IPS-18c (cell line): ENCODE measurements at regions not wholly inside any gene's neighbourhood (a gene's known extent, or its start where the extent isn't known, plus 50 kb on each side); places are given as distances from the start of the nearest gene placed in this dataset.

Experiments used
- H3K4me3 ChIP-seq: 2 replicates; pipeline ENCODE4 v1.7.0; 2013; ENCODE audit warnings: low read depth, mild to moderate bottlenecking, low read length, moderate library complexity; ENCODE audit not compliant: insufficient read depth
- H3K9me3 ChIP-seq: one replicate; pipeline ENCODE4 v1.6.1; 2013; ENCODE audit warnings: mild to moderate bottlenecking, low read length, moderate library complexity; ENCODE audit not compliant: control insufficient read depth, insufficient read depth

- H3K4me3 ChIP-seq: no peak overlapping the region
- no peaks in the 10 kb centered on the region for H3K9me3 ChIP-seq
Measured at GRCh38 chr1:14135070-14135469, 435.1 kb downstream of the PRDM2 start.

- no peak overlapping the region for H3K4me3 ChIP-seq
Measured at GRCh38 chr1:14136152-14136763, 436.3 kb downstream of the PRDM2 start.

GRCh38 chr1:14136881-14137280 is 436.9 kb downstream of the PRDM2 start:
- Histone ChIP-seq H3K9me3 (no peaks in the 10 kb centered on the region), H3K4me3 (no peak overlapping the region)

More at GRCh38 chr1:14136152-14136763, 436.3 kb downstream of the PRDM2 start:
- H3K9me3 ChIP-seq: no peaks in the 10 kb centered on the region

- Histone ChIP-seq H3K4me3 (no peak overlapping the region), H3K9me3 (no peaks in the 10 kb centered on the region)
Measured at GRCh38 chr1:14137411-14138134, 437.6 kb downstream of the PRDM2 start.

- Histone ChIP-seq H3K4me3 (no peak overlapping the region), H3K9me3 (no peaks in the 10 kb centered on the region)
Measured at GRCh38 chr1:14138135-14138506, 438.1 kb downstream of the PRDM2 start.

- Histone ChIP-seq H3K4me3 (no peak overlapping the region), H3K9me3 (no peaks in the 10 kb centered on the region)
Measured at GRCh38 chr1:14138687-14139086, 438.7 kb downstream of the PRDM2 start.

GRCh38 chr1:14140831-14141401 is 440.9 kb downstream of the PRDM2 start:
- Histone ChIP-seq H3K9me3 (no peaks in the 10 kb centered on the region), H3K4me3 (no peak overlapping the region)

- H3K9me3 ChIP-seq: no peaks in the 10 kb centered on the region
- no peak overlapping the region for H3K4me3 ChIP-seq
Measured at GRCh38 chr1:14141656-14142055, 441.7 kb downstream of the PRDM2 start.

- H3K4me3 ChIP-seq: no peak overlapping the region
Measured at GRCh38 chr1:14142397-14143100, 442.6 kb downstream of the PRDM2 start.

GRCh38 chr1:14143777-14144176 is 443.8 kb downstream of the PRDM2 start:
- Histone ChIP-seq H3K9me3 (no peaks in the 10 kb centered on the region), H3K4me3 (no peak overlapping the region)

More at GRCh38 chr1:14142397-14143100, 442.6 kb downstream of the PRDM2 start:
- no peaks in the 10 kb centered on the region for H3K9me3 ChIP-seq

- Histone ChIP-seq H3K9me3 (no peaks in the 10 kb centered on the region), H3K4me3 (no peak overlapping the region)
Measured at GRCh38 chr1:14148526-14148925, 448.5 kb downstream of the PRDM2 start.

- no peak overlapping the region for H3K4me3 ChIP-seq
Measured at GRCh38 chr1:14149431-14149830, 449.1 kb upstream of the KAZN start.

GRCh38 chr1:14156543-14156942 is 441.9 kb upstream of the KAZN start:
- Histone ChIP-seq H3K4me3 (no peak overlapping the region), H3K9me3 (no peaks in the 10 kb centered on the region)

More at GRCh38 chr1:14149431-14149830, 449.1 kb upstream of the KAZN start:
- H3K9me3 ChIP-seq: no peaks in the 10 kb centered on the region

- no peaks in the 10 kb centered on the region for H3K9me3 ChIP-seq
- no peak overlapping the region for H3K4me3 ChIP-seq
Measured at GRCh38 chr1:14160781-14161180, 437.7 kb upstream of the KAZN start.

GRCh38 chr1:14163246-14163645 is 435.2 kb upstream of the KAZN start:
- Histone ChIP-seq H3K9me3 (no peaks in the 10 kb centered on the region), H3K4me3 (no peak overlapping the region)

- H3K9me3 ChIP-seq: no peaks in the 10 kb centered on the region
- no peak overlapping the region for H3K4me3 ChIP-seq
Measured at GRCh38 chr1:14165371-14165801, 433.1 kb upstream of the KAZN start.

GRCh38 chr1:14167884-14168283 is 430.6 kb upstream of the KAZN start:
- Histone ChIP-seq H3K4me3 (no peak overlapping the region), H3K9me3 (no peaks in the 10 kb centered on the region)
